HG03039 (cell line): ENCODE measurements at regions not wholly inside any gene's neighbourhood (a gene's known extent, or its start where the extent isn't known, plus 50 kb on each side); places are given as distances from the start of the nearest gene placed in this dataset.
"Not testable (repeated sequence)": the region's sequence is repeated elsewhere in the genome, so short reads cannot be mapped to it uniquely, and the experiment has no call there.

Source experiments
- ATAC-seq: cut with Tn5 transposase; IDR thresholded peaks from one replicate; pipeline ENCODE4 v1.9.1; 2021; ENCODE audit warnings: mild to moderate bottlenecking, moderate library complexity; ENCODE audit not compliant: unreplicated experiment

DNA sequence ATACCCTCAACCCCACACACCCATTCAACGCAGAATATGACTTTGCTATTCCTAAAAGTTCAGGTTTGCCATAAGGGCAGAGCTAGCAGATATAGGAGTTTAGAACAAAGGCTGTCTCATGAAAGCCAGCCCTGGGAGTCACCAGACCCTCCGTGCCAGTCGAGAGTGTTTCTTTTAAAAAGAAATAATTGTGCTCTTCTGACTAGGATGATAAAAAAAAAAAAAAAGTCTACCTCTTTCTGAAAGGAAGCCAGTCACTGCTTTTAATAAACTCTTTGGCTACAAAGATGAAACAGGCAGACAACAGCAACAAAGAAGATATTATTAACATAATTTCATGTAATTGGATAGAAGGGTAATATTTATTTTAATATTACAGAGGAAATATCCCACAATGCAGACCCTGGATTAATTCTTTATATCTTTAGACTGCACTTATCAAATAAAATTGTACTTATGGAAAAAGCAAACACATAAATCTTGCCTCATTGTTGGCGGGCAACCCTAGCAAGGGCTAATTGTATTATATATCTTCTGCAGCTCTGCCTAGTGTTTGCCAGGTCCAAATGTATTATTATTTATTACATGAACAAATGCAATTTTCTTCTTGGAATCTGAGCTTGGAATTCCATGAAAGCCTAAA lies 277.5 kb upstream of the DYNLRB2 start:
- no peak for ATAC-seq

DNA sequence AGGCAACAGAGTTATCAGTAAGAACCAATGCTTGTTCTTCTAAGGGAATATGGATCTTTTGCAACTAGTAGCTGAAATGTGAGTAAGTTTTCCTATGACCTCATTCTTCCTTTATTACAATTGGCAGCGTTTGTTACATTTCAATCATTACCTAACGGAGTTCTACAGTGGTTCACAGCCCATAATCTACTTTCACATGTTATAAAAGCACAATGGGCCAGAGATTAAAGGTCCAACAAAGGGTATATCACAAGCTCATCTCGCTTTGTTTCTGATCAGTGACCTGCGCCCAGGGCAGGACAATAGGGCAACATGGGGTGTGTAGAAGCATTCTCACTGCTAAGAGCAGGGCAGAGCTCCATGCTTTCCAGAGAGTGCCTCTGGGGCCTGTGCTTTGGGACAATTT lies 279.9 kb upstream of the DYNLRB2 start:
- no peak for ATAC-seq

DNA sequence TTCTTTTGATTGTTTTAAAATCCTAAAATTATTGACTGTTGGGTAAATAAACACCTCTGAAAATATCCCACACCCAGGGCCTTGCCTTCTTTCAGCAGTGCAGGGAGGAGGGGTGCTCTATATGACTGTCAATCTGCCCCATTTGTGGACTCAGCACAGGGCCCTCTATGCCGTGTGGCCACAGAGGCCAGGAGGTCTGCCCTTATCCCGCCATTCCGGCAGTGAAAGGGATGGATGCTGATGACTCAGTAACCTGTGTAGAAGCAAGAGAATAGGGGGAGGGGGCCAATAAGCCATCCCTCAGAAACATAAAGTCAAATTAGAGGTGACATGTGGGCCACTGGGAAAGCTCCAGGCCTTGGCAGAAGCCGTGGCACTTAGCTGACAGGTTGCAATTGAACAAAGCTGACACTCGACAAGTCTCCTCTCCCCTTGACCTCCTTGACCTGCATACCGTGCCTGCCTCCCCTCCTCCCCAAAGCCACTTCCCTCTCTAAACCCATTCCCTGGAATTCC lies 281.4 kb upstream of the DYNLRB2 start:
- no peak for ATAC-seq

DNA sequence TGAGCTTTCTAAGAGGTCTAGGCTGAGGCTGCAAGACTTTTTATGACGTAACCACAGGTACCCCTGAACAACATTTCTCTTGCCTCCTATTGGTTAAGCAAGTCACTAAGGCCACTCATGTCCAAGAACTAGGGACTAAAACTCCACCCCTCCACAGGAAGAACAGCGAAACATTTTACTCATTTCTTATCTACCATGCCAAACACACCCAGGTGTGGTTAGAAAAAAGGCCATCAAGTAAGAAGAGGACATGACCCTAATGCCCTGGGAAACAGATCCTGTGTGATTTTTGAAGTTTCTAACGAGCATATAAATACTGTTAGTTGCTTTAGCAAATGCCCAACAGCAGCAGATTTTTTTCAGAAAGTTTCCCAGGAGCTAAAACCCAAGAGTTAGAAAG lies 282.4 kb upstream of the DYNLRB2 start:
- ATAC-seq: no peak

DNA sequence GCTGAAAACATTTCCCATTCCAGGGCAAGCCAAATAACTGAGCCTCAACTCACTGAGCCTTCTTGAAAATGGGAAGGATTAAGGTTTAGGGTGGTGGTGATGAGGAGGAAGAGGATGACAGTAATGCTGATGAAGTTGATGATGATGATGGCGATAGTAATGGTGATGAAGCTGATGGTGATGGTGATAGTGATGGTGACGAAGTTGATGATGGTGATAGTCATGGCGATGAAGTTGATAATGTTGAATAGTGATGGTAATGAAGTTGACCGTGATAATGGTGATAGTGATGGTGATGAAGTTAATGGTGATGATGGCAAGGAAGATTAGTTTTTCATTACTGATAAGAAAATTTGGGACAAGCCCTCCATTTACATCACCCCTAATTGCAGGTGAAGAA lies 285.8 kb upstream of the DYNLRB2 start:
- ATAC-seq: no peak

DNA sequence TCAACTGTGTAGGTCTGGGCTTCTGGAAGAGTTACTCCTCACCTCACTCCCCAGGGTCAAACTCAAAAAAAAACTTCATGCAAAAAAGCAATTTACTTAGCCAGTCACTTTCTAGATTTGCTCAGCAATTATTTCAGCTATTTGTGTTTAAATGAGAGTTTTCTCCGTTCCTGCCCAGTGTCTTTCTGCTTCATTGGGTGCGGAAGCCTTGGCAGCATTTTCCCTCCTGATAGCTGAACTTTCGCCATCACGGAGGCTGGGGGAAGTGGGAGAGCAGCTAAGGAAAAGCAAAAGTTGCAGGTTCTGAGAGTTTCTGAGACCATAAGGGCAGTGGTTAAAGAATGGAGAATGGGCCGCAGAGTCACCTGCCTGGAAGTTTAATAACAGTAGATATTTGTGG lies 287.1 kb upstream of the DYNLRB2 start:
- ATAC-seq: no peak

DNA sequence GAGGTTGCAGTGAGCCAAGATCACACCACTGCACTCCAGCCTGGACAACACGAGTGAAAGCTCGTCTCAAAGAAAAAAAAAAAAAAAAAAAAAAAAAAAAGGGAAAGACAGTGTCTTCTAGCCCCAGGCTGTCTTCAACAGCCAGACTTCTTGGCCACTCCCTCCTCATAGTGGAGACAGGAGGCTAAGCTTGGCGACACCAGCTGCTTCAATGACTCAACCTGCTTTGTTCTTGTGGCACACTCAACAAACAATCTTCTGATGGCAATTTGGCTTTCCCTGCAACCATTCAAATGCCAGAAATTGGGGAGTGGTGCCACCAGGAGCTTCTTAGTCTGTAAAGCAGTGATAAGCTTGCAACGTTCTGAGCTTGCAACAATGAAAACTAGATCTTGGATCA lies 290.4 kb upstream of the DYNLRB2 start:
- ATAC-seq: no peak

DNA sequence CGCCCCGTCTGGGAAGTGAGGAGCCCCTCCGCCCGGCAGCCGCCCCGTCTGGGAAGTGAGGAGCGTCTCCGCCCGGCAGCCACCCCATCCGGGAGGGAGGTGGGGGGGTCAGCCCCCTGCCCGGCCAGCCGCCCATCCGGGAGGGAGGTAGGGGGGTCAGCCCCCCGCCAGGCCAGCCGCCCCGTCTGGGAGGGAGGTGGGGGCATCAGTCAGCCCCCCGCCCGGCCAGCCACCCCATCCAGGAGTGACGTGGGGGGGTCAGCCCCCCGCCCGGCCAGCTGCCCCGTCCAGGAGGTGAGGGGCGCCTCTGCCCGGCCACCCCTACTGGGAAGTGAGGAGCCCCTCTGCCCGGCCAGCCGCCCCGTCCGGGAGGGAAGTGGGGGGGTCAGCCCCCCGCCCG lies 297.5 kb upstream of the DYNLRB2 start:
- not testable (repeated sequence) for ATAC-seq

DNA sequence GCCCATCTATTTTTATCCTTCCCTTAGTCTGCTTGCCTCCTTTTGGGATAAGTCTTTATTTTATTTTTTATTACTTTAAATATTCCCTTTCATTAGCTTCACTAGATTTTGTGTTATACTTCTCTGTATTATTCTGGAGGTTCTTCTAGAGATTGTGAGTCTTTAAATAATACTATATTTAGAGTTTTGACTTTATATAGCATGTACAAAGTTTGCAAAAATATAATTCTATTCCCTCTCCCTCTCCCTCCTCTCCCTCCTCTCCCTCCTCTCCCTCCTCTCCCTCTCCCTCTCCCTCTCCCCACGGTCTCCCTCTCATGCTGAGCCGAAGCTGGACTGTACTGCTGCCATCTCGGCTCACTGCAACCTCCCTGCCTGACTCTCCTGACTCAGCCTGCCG lies 298.5 kb upstream of the DYNLRB2 start:
- ATAC-seq: not testable (repeated sequence)

DNA sequence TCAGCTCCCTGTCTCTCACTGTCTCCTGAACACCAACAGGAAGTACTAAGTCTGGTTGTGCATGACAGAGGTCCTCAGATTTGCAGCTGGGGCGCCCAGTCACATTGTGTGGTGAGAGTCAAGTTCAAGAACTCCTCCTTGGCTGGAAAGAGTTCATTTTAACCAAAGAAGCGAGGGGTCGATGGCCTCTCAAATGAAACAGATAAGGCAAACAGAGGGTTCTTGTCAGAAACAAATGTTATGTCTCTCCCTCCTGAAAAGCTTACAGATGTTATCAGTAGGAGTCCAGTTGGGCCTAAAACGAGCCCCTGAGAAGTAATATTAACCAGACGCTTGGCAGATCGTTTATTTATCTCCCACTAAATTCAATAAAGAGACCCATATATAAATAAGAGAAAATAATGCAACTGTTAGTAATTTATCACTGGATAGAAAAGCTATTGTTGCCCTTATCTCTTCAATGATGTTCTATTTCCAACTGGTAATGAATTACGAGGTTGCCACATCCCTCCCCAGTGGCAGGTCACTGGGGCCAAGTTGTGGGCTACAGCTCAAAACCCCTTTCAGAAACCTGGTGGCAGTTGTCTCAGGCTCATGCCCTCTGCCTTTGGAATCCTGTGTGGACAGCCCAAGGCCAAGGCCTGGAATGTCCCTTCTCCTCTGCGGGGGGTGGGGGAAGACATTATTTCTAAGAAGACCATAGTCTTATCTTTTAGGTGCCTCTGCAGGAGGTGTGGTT lies 307.5 kb upstream of the DYNLRB2 start:
- ATAC-seq: no peak

DNA sequence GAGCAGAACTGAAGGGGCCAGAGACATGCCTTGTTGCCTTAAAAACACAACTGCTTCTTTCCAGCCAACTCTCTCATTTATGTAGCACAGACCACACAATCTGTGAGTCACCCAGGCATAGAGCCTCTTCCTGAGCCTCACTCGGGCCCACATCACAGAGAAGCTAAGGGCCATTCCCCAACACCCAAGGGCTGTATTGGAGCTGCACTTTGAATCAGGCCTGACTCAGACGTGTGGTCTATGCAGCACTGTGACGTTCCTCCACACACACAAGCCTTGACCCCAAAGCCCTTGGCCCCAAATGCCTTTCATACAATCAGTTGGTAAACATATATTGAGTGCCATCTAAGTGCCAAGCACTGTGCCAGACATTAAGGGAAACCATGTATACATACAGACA lies 308.9 kb upstream of the DYNLRB2 start:
- ATAC-seq: peak; percentile 73

DNA sequence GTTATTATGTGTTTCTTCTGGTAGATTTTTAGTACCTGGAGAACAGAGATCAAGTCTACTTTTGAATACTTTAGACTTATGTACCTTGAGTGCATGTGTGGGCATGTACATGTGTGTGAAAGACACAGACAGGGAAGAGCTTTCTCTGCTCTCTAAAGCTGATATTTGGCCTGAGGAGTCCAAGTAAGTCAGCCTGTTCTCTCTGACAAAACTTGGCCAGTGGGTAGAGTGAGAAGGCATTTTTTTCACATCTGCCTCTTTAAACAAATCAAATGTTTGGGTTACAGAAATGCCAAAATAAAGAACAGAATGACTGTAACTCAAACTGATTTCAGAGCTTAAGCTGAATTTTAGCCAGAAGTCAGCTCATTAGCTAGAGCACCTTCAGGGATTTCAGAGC lies 309.7 kb upstream of the DYNLRB2 start:
- no peak for ATAC-seq

DNA sequence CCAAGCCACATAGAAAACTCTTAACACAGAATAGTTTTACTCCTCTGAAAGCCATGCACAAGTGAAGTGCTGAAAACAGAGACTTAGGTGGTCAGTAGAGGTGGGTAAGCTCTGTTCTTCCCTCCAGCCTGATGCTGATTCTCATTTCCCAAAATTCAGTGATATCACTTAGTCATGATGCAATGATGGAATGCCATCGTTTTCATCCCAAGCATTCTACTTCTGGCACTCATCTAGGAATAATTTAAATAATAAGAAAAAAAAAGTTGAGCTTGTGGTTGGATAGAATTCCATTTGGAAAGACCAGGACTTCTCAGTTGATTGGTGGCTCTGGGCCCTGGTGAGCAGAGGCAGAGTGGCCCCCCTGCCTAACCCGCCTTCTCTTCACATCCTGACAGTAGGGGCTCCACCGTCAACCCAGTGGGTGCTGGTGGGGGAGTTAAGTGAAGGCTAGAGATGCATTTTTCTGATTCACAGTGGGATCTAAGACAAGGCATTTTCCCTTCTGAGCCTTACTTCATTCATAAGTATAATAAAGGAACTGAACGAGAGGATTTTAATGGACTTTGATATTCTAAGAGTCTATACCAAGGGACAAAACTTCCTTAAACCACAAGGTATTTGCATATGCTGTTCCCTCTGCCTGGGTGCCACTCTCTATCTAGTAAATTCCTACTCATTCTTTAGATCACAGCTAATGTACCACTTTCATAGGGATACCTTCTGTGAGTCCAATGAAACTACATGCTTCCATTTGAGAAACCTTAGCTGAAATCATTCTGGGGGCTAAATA lies 310.3 kb upstream of the DYNLRB2 start:
- ATAC-seq: no peak

DNA sequence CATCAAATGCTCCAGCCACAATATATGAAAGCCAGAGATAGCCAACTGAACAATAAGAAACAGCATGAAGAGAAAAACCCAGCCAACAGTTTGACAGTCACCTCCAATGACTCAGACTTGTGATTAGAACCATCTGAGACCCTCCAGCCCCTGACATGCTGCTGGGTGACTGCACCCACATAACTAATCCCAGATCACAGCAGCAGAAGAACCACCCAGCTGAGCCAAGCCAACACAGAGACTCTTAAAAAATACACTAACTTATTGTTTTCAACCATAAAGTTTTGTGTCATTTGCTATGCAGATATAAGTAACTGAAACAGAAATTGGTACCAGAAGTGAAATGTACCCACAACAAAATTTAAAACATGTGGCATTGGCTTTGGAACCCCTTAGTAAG lies 314.3 kb upstream of the DYNLRB2 start:
- ATAC-seq: no peak

DNA sequence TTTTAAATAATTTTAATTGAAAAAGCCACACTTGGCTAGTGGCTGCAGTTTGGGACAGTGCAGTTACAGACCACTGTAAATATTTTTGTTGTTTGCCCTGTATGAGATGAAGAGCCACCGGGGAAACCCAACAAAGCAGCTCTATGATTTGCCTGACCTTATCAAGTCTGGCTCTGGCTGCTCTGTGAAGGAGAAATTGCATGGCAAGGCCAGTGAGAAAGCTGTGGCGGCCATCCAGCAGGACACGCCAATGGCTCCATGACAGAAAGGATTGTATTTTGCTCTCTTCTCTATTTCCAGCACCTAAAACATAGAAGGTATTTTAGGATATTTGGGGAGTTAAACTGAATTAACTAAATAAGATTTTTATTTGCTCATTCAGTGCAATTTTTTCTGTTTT lies 330.0 kb upstream of the DYNLRB2 start:
- ATAC-seq: no peak

DNA sequence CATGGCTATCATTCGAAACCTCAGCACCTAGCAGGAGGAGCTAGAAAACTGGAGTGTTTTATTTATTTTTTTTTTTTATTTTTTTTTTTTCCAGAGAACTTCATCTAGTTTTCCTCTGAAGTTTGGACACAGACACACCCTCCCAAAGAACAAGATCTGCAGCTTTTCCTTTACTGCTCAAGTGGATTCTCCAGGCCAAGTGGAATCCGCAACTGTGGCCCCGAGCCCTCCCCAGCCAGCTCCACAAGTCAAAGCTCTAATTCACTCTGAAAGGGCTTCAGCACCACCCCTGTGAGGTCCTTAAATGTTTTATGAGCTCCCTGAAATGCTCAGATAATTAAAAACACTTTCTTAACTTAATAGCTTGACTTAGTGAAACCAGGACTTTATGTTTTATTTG lies 332.1 kb upstream of the DYNLRB2 start:
- no peak for ATAC-seq

DNA sequence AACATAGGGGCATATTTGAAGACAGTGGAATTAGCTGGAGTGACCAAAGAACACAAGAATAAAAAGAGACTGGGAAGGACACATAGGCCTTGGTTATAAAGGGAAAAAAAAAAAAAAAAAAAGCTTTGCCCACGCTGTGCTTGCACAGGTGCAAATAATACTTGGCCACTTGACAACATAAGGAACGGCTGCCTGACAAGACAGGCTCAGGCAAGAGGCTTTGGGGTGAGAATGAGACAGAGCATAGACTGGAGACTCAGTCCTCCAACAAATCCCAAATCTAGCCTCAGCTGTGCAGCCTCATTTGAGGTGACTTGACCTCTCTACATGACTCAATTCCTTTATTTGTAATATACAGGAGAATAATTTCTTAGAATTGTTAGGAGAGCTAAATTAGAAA lies 332.8 kb upstream of the DYNLRB2 start:
- ATAC-seq: no peak

DNA sequence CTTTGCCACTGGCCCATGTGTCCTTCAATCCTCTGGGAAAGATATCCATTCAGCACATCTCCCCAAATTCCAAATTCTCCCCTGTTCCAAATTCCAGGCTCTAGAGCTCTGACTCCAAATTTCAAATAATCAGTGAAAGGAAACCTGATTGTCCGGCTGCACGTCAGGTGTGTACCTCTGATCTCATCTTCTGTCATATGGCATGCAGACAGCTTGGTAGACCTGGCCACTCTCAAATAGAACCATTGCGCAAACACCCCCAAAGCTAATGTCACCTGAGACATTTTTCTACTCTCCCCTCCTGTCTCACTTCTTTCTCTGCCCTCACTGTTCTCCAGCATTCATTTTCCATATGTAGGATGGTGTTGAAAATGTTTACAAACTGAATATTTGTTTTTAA lies 337.0 kb upstream of the DYNLRB2 start:
- ATAC-seq: no peak

DNA sequence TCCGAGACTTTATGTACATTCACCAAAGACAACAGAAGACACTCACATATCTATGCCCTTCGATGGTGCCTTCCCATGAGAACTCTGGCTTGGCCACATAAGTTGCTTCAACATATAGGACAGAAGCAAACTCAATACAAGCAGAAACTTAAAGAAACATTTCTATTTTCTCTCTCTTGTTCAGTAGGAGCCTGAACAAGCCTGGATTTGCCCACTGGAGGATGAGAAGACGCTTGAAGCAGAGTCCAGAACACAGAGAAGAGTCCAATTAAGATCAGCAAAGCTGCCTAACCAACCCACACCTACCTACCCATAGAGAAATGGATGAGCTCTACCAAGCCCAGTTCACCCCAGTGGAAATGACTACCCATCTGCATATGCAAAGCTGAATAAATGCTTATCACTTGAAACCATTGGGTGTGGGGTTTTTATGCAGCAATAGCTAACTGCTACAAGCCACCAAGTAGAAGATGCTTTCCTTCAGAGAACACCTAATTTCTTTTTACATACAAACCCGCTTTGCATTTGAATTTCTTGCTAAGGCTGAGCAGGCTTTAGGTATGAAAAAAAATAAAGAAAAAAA lies 337.9 kb upstream of the DYNLRB2 start:
- no peak for ATAC-seq

DNA sequence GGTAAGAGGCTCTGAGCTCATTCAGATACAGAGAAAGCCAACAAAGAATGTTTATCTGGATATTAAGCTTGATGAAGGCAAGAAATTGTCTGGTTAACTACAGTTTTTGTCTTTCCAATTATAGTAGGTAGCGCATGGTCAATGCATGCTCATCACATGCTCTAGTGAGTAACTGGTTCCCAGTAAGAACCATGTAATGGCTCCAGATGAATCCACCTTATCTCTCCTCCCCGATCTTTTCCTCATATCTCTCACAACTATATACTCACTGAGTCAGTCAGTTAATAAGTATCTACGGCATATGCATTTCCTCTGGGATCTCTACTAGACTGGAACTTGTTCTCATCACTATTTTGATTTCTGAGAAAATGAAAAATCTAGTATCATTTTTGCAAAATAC lies 340.7 kb upstream of the DYNLRB2 start:
- no peak for ATAC-seq

DNA sequence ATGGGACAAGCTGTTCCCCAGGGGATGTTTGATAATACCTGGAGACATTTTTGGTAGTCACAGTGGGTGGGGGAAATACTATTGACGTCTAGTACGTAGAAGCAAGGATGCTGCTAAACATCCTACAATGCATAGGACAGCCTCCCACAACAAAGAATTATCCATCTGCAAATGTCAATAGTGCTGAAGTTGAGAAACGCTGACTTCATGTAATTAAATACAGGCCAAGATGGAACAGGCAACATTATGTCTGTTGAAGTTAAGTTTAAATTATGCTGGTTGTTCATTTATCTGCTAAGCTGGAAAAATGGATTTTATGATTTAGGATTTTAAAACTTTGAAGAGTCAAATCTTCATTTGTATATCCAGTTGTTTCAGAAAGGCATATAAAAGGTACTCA lies 341.2 kb upstream of the DYNLRB2 start:
- no peak for ATAC-seq
